Gastroesophageal sphincter (tissue), 3 donors: ENCODE measurements at regions not wholly inside any gene's neighbourhood (a gene's known extent, or its start where the extent isn't known, plus 50 kb on each side); places are given as distances from the start of the nearest gene placed in this dataset.

Source experiments
- CTCF ChIP-seq, 4 experiments: fragments of 200-600 bp in 2 of 4; fragments of 450-650 bp in 2 of 4; sonication (generic) in 1 of 4; IDR thresholded peaks; one replicate each; pipeline ENCODE4 v1.5.1; 2017 to 2019; ENCODE audit warnings: antibody characterized with exemption in 4 of 4, mild to moderate bottlenecking in 2 of 4, moderate library complexity in 2 of 4
- EP300 ChIP-seq: sonication (generic); formaldehyde crosslinking; IDR thresholded peaks from one replicate; pipeline ENCODE4 v1.6.1; 2017; ENCODE audit warnings: antibody characterized with exemption, mild to moderate bottlenecking
- POLR2A ChIP-seq, 2 donors: fragments of 450-650 bp; IDR thresholded peaks; one replicate each; pipeline ENCODE4 v1.6.1; 2017; ENCODE audit warnings: antibody characterized with exemption in 2 of 2, mild to moderate bottlenecking in 2 of 2, moderate library complexity in 1 of 2
- POLR2AphosphoS5 ChIP-seq: sonication (generic); formaldehyde crosslinking; IDR thresholded peaks from one replicate; pipeline ENCODE4 v1.6.1; 2017; ENCODE audit warnings: antibody characterized with exemption

DNA sequence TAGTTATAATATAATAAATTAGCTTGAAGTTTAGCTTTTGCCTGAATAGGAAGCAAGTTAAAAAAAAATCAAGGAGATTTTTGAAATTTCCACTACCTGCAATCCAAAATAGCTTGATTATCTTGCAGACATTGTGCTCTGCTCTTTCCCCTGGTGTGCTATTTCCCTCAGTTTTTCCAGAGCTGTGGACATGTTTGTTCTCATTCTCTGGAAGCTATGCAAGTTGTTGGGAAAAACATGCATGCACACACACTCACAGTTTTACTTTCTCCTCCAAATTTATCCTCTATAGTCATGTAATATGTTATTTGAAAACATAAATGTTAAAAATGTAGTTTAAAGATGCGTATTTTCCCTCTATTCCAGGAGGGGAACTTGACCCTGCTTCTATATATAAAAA is 225.8 kb upstream of the ARSJ start:
- no peak for TF ChIP-seq CTCF (IDR thresholded peaks at IDR 0.05)
- no peak for TF ChIP-seq POLR2A (IDR thresholded peaks at IDR 0.05)
- TF ChIP-seq EP300 = no peak
- TF ChIP-seq POLR2AphosphoS5 = no peak
